ENCODE measurements at regions not wholly inside any gene's neighbourhood (a gene's known extent, or its start where the extent isn't known, plus 50 kb on each side); places are given as distances from the start of the nearest gene placed in this dataset.

DNA sequence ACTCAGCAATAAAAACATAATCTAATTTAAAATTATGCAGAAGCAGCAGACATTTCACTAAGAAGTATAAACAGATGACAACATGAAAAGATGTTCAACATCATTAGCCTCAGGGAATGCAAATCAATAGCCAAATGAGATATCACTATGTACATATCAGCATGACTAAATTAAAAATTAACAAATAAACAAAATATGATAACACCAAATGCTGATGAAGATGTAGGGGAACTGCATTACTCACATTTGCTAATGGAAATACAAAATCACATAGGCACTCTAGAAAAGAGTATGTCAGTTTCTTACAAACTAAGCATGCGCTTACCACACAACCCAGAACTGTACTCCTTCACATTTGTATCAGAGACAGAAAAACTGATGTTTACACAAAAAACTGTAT lies 487.2 kb upstream of the REG3G start:
- TF ChIP-seq, protein P1, sequence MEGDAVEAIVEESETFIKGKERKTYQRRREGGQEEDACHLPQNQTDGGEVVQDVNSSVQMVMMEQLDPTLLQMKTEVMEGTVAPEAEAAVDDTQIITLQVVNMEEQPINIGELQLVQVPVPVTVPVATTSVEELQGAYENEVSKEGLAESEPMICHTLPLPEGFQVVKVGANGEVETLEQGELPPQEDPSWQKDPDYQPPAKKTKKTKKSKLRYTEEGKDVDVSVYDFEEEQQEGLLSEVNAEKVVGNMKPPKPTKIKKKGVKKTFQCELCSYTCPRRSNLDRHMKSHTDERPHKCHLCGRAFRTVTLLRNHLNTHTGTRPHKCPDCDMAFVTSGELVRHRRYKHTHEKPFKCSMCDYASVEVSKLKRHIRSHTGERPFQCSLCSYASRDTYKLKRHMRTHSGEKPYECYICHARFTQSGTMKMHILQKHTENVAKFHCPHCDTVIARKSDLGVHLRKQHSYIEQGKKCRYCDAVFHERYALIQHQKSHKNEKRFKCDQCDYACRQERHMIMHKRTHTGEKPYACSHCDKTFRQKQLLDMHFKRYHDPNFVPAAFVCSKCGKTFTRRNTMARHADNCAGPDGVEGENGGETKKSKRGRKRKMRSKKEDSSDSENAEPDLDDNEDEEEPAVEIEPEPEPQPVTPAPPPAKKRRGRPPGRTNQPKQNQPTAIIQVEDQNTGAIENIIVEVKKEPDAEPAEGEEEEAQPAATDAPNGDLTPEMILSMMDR (conservative IDR thresholded peaks at IDR 0.05) = no peak
- TF ChIP-seq EZH2 (IDR thresholded peaks at IDR 0.05; ENCODE audit: low read depth) = no peak

All from PC-9 (cell line).